ENCODE measurements at regions not wholly inside any gene's neighbourhood (a gene's known extent, or its start where the extent isn't known, plus 50 kb on each side); places are given as distances from the start of the nearest gene placed in this dataset.
A peak's percentile ranks its signal among the peaks of the same experiment; 100 is the strongest.
"Not testable (repeated sequence)": the region's sequence is repeated elsewhere in the genome, so short reads cannot be mapped to it uniquely, and the experiment has no call there.

DNA sequence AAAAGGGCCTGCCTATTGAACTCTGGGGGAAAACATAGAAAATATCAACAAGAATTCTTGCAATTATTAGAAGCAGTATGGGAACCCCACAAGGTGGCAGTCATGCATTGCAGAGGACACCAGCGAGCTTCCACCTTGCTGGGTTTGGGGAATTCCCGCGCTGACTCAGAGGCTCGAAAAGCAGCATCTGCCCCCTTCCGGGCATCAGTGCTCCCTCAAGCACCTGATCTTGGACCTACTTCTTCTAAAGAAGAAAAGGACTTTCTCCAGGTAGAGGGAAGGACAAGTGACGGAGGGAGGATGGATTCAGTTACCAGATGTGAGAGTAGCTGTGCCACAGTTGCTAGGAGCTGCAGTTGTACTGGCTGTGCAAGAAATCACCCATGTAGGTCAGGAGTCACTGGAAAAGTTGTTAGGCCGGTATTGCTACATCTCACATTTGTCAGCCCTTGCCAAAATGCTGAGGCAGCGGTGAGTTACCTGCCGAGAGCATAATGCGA, 415.7 kb downstream of the DIRAS2 start:
- H2AFZ ChIP-seq (ENCODE audit: low read length); H3K9me2 ChIP-seq (ENCODE audit: low read depth, low read length): not testable (repeated sequence)

DNA sequence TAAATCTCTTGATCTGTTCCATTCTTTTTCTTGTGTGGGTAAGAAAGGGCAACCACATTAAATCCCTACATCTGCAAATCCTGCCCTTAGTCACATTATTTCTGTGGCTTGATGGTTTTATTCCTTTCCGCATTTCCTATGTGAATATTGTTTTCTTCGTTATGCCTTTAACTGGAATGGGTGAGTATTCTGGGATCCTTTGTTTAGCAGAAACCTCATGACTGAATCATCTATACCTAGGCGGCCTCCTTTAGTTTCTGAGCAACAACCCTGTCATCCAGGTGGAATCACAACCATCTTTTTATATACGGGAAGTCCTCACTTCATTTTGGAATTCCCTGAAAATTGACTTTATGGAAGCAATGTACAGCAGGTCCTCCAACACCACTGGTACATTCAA, 409.5 kb downstream of the DIRAS2 start:
- not testable (repeated sequence) for H3K27me3 ChIP-seq (ENCODE audit: insufficient read depth, low read length); H2AFZ ChIP-seq (ENCODE audit: low read length); H3K4me1 ChIP-seq (ENCODE audit: insufficient read depth, low read length, severe bottlenecking)

More for the DNA sequence above, 415.7 kb downstream of the DIRAS2 start:
- H4K20me1 ChIP-seq (ENCODE audit: insufficient read depth, low read length); H3K4me3 ChIP-seq (ENCODE audit: low read depth, low read length, poor library complexity, severe bottlenecking); H3K79me2 ChIP-seq (ENCODE audit: insufficient read depth, low read length); H3K4me2 ChIP-seq (ENCODE audit: low read length); H3K27me3 ChIP-seq (ENCODE audit: insufficient read depth, low read length); H3K27ac ChIP-seq (ENCODE audit: low read depth, low read length, poor library complexity, severe bottlenecking); H3K9me3 ChIP-seq (ENCODE audit: low read length); H3K36me3 ChIP-seq (ENCODE audit: insufficient read depth, low read length); H3F3A ChIP-seq (ENCODE audit: insufficient read depth, low read length); H3K4me1 ChIP-seq (ENCODE audit: insufficient read depth, low read length, severe bottlenecking); H3K9ac ChIP-seq (ENCODE audit: low read length): not testable (repeated sequence)
- TF ChIP-seq, protein P1, sequence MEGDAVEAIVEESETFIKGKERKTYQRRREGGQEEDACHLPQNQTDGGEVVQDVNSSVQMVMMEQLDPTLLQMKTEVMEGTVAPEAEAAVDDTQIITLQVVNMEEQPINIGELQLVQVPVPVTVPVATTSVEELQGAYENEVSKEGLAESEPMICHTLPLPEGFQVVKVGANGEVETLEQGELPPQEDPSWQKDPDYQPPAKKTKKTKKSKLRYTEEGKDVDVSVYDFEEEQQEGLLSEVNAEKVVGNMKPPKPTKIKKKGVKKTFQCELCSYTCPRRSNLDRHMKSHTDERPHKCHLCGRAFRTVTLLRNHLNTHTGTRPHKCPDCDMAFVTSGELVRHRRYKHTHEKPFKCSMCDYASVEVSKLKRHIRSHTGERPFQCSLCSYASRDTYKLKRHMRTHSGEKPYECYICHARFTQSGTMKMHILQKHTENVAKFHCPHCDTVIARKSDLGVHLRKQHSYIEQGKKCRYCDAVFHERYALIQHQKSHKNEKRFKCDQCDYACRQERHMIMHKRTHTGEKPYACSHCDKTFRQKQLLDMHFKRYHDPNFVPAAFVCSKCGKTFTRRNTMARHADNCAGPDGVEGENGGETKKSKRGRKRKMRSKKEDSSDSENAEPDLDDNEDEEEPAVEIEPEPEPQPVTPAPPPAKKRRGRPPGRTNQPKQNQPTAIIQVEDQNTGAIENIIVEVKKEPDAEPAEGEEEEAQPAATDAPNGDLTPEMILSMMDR (IDR thresholded peaks at IDR 0.05; ENCODE audit: low read length), result peak; percentile 54

DNA sequence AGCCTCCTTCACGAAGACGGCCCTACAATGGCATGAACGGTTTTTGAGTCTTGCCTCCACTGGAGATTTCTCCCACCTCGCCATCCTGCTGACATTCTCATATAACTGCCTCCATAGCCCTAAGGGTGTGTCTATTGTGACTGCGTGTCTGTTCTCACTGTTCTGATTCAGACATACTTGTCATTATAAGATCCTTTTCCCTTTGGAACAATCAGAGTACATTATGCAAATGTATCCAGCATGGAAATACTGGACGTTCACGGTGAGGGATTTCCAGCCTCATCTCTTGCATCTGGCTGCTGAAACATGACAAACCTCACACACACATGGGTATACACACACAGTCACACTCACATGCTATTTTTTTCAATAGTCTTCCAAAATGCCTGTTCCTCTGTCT, 402.1 kb downstream of the DIRAS2 start:
- no peaks in the 10 kb centered on the region for H3K36me3 ChIP-seq (ENCODE audit: insufficient read depth, low read length)
- no peaks in the 10 kb centered on the region for H3K9me2 ChIP-seq (ENCODE audit: low read depth, low read length)
- no peak overlapping the region for H3K4me2 ChIP-seq (ENCODE audit: low read length)
- no peak overlapping the region for H3K4me3 ChIP-seq (ENCODE audit: low read depth, low read length, poor library complexity, severe bottlenecking)
- H3K27me3 ChIP-seq (ENCODE audit: insufficient read depth, low read length), result no peaks in the 10 kb centered on the region
- no peaks in the 10 kb centered on the region for H3K79me2 ChIP-seq (ENCODE audit: insufficient read depth, low read length)
- H3K27ac ChIP-seq (ENCODE audit: low read depth, low read length, poor library complexity, severe bottlenecking), result no peak overlapping the region
- H3K9ac ChIP-seq (ENCODE audit: low read length), result no peak overlapping the region
- no peak overlapping the region for H2AFZ ChIP-seq (ENCODE audit: low read length)
- no peak for TF ChIP-seq EZH2 (IDR thresholded peaks at IDR 0.05; ENCODE audit: borderline replicate concordance, low read length)
- TF ChIP-seq, protein P1 (IDR thresholded peaks at IDR 0.05; ENCODE audit: low read length), result no peak
- H3F3A ChIP-seq (ENCODE audit: insufficient read depth, low read length), result no peaks in the 10 kb centered on the region
- H3K4me1 ChIP-seq (ENCODE audit: insufficient read depth, low read length, severe bottlenecking), result no peaks in the 10 kb centered on the region
- H4K20me1 ChIP-seq (ENCODE audit: insufficient read depth, low read length), result no peaks in the 10 kb centered on the region
- no peaks in the 10 kb centered on the region for H3K9me3 ChIP-seq (ENCODE audit: low read length)

More for the DNA sequence above, 409.5 kb downstream of the DIRAS2 start:
- not testable (repeated sequence) for H3K9ac ChIP-seq (ENCODE audit: low read length); H3K4me2 ChIP-seq (ENCODE audit: low read length); H3F3A ChIP-seq (ENCODE audit: insufficient read depth, low read length); H3K27ac ChIP-seq (ENCODE audit: low read depth, low read length, poor library complexity, severe bottlenecking); H3K9me3 ChIP-seq (ENCODE audit: low read length); H3K36me3 ChIP-seq (ENCODE audit: insufficient read depth, low read length); H3K9me2 ChIP-seq (ENCODE audit: low read depth, low read length); H4K20me1 ChIP-seq (ENCODE audit: insufficient read depth, low read length); H3K79me2 ChIP-seq (ENCODE audit: insufficient read depth, low read length); H3K4me3 ChIP-seq (ENCODE audit: low read depth, low read length, poor library complexity, severe bottlenecking)

DNA sequence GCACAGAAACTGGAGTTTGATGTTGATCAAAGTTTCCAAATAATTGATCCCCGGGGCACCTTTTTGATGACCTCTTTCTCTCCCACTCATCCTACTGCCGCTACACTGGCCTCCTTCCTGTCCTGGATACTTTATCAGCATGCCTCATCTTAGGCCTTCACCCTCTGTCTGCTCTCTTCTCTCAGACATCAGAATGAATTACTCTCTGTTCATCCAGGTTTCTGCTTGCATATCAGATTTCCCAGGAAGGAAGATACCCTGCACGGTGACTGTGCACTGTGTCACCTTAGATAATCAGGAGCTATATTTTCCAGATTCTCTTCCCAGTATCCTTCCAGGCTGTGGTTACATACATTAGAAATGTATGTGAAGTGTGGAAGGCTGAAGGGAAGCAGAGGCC, 397.0 kb downstream of the DIRAS2 start:
- H3K4me1 ChIP-seq (ENCODE audit: insufficient read depth, low read length, severe bottlenecking), result no peaks in the 10 kb centered on the region
- H3K36me3 ChIP-seq (ENCODE audit: insufficient read depth, low read length), result no peaks in the 10 kb centered on the region
- H3K4me3 ChIP-seq (ENCODE audit: low read depth, low read length, poor library complexity, severe bottlenecking), result no peak overlapping the region
- no peaks in the 10 kb centered on the region for H3K9me2 ChIP-seq (ENCODE audit: low read depth, low read length)
- no peak overlapping the region for H2AFZ ChIP-seq (ENCODE audit: low read length)
- no peaks in the 10 kb centered on the region for H4K20me1 ChIP-seq (ENCODE audit: insufficient read depth, low read length)
- H3F3A ChIP-seq (ENCODE audit: insufficient read depth, low read length), result no peaks in the 10 kb centered on the region
- no peaks in the 10 kb centered on the region for H3K9me3 ChIP-seq (ENCODE audit: low read length)
- no peak overlapping the region for H3K27ac ChIP-seq (ENCODE audit: low read depth, low read length, poor library complexity, severe bottlenecking)
- no peak for TF ChIP-seq EZH2 (IDR thresholded peaks at IDR 0.05; ENCODE audit: borderline replicate concordance, low read length)
- TF ChIP-seq, protein P1 (IDR thresholded peaks at IDR 0.05; ENCODE audit: low read length), result no peak
- no peaks in the 10 kb centered on the region for H3K79me2 ChIP-seq (ENCODE audit: insufficient read depth, low read length)
- no peak overlapping the region for H3K9ac ChIP-seq (ENCODE audit: low read length)
- no peaks in the 10 kb centered on the region for H3K27me3 ChIP-seq (ENCODE audit: insufficient read depth, low read length)
- no peak overlapping the region for H3K4me2 ChIP-seq (ENCODE audit: low read length)

Data from OCI-LY1 (cell line).